ENCODE measurements at regions not wholly inside any gene's neighbourhood (a gene's known extent, or its start where the extent isn't known, plus 50 kb on each side); places are given as distances from the start of the nearest gene placed in this dataset.

- no peak overlapping the region for H3K9ac ChIP-seq (ENCODE audit: low read length)
Observed at GRCh38 chr13:105878119-105878700, 657.3 kb downstream of the EFNB2 start.

GRCh38 chr13:105874814-105875213 is 660.6 kb downstream of the EFNB2 start:
- intact Hi-C loops (cut with micrococcal nuclease) = no loop called here
- Histone ChIP-seq H3K4me1 (ENCODE audit: insufficient read depth, low read length) (no peaks in the 10 kb centered on the region), H3K9ac (ENCODE audit: low read length) (no peak overlapping the region), H3K27me3 (ENCODE audit: low read length) (no peaks in the 10 kb centered on the region), H3K9me2 (replicated peaks; ENCODE audit: low read length) (no peaks in the 10 kb centered on the region), H3K4me3 (ENCODE audit: low read length) (no peak overlapping the region), H3K36me3 (ENCODE audit: low read depth, low read length) (no peaks in the 10 kb centered on the region), H4K20me1 (ENCODE audit: low read length) (no peaks in the 10 kb centered on the region), H3K27ac (ENCODE audit: low read length) (no peak overlapping the region), H2AFZ (ENCODE audit: low read length) (no peak overlapping the region), H3F3A (ENCODE audit: low read length, unreplicated experiment) (no peaks in the 10 kb centered on the region), H3K4me2 (ENCODE audit: low read length) (no peak overlapping the region), H3K9me3 (ENCODE audit: low read length) (no peaks in the 10 kb centered on the region), H3K79me2 (ENCODE audit: low read length) (no peaks in the 10 kb centered on the region)
- BruUV-seq (replicated peaks) = no TSS peak
- ChIA-PET POLR2A (ENCODE audit: unreplicated experiment) (no interaction called here), CTCF (no interaction called here)
- TF ChIP-seq EZH2 (IDR thresholded peaks at IDR 0.05; ENCODE audit: low read length, unreplicated experiment) (no peak), EZH2phosphoT487 (IDR thresholded peaks at IDR 0.05; ENCODE audit: borderline replicate concordance, low read length) (no peak)
- TF ChIP-seq, protein P1, sequence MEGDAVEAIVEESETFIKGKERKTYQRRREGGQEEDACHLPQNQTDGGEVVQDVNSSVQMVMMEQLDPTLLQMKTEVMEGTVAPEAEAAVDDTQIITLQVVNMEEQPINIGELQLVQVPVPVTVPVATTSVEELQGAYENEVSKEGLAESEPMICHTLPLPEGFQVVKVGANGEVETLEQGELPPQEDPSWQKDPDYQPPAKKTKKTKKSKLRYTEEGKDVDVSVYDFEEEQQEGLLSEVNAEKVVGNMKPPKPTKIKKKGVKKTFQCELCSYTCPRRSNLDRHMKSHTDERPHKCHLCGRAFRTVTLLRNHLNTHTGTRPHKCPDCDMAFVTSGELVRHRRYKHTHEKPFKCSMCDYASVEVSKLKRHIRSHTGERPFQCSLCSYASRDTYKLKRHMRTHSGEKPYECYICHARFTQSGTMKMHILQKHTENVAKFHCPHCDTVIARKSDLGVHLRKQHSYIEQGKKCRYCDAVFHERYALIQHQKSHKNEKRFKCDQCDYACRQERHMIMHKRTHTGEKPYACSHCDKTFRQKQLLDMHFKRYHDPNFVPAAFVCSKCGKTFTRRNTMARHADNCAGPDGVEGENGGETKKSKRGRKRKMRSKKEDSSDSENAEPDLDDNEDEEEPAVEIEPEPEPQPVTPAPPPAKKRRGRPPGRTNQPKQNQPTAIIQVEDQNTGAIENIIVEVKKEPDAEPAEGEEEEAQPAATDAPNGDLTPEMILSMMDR (conservative IDR thresholded peaks at IDR 0.05; ENCODE audit: low read depth, low read length) = no peak
- ATAC-seq (no peak), DNase-seq (no peak)

More at GRCh38 chr13:105878119-105878700, 657.3 kb downstream of the EFNB2 start:
- POLR2A ChIA-PET (ENCODE audit: unreplicated experiment) = no interaction called here
- no peak overlapping the region for H3K27ac ChIP-seq (ENCODE audit: low read length)
- H3K4me2 ChIP-seq (ENCODE audit: low read length) = no peak overlapping the region
- CTCF ChIA-PET = no interaction called here
- no peaks in the 10 kb centered on the region for H3K27me3 ChIP-seq (ENCODE audit: low read length)
- H3K9me3 ChIP-seq (ENCODE audit: low read length) = no peaks in the 10 kb centered on the region
- H3K4me3 ChIP-seq (ENCODE audit: low read length) = no peak overlapping the region
- no peaks in the 10 kb centered on the region for H4K20me1 ChIP-seq (ENCODE audit: low read length)
- H3K4me1 ChIP-seq (ENCODE audit: insufficient read depth, low read length) = no peaks in the 10 kb centered on the region
- no TSS peak for BruUV-seq (replicated peaks)
- no peak overlapping the region for H2AFZ ChIP-seq (ENCODE audit: low read length)
- no peaks in the 10 kb centered on the region for H3F3A ChIP-seq (ENCODE audit: low read length, unreplicated experiment)
- intact Hi-C loops (cut with micrococcal nuclease) = no loop called here
- no peaks in the 10 kb centered on the region for H3K36me3 ChIP-seq (ENCODE audit: low read depth, low read length)
- no peaks in the 10 kb centered on the region for H3K9me2 ChIP-seq (replicated peaks; ENCODE audit: low read length)
- DNase-seq (no peak), ATAC-seq (no peak)
- H3K79me2 ChIP-seq (ENCODE audit: low read length) = no peaks in the 10 kb centered on the region
- TF ChIP-seq EZH2phosphoT487 (IDR thresholded peaks at IDR 0.05; ENCODE audit: borderline replicate concordance, low read length) (no peak), EZH2 (IDR thresholded peaks at IDR 0.05; ENCODE audit: low read length, unreplicated experiment) (no peak)
- TF ChIP-seq, protein P1 (conservative IDR thresholded peaks at IDR 0.05; ENCODE audit: low read depth, low read length) = no peak

DNA sequence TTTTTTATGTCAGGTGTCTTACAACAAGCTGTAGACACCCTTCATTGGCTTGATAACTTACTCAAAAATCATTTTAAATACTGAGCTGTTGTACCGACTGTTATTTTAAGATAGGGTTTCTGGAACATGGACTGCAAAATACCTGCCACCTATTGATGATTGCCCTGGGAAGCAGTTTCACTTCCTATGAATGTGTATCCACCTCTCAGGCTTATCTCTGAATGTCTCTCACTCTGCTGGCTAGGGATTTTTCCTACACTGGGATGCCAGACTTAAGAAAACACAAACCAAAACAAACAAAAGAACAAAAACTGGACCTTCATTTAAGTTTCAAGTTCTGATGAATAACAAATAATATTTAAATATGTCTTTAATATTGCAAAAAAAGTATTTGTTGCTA is 663.7 kb downstream of the EFNB2 start:
- BruUV-seq (replicated peaks) = no TSS peak
- CTCF ChIA-PET = no interaction called here

More for the DNA sequence above, 663.7 kb downstream of the EFNB2 start:
- ATAC-seq (no peak), DNase-seq (no peak)
- H3K27ac ChIP-seq (ENCODE audit: low read length) = no peak overlapping the region
- no peaks in the 10 kb centered on the region for H3K79me2 ChIP-seq (ENCODE audit: low read length)
- H3K27me3 ChIP-seq (ENCODE audit: low read length) = no peaks in the 10 kb centered on the region
- intact Hi-C loops (cut with micrococcal nuclease) = no loop called here
- no peak overlapping the region for H3K9ac ChIP-seq (ENCODE audit: low read length)
- H3K36me3 ChIP-seq (ENCODE audit: low read depth, low read length) = no peaks in the 10 kb centered on the region
- no peak overlapping the region for H3K4me3 ChIP-seq (ENCODE audit: low read length)
- no peaks in the 10 kb centered on the region for H3K4me1 ChIP-seq (ENCODE audit: insufficient read depth, low read length)
- no peak overlapping the region for H3K4me2 ChIP-seq (ENCODE audit: low read length)
- POLR2A ChIA-PET (ENCODE audit: unreplicated experiment) = no interaction called here
- H2AFZ ChIP-seq (ENCODE audit: low read length) = no peak overlapping the region
- no peaks in the 10 kb centered on the region for H3K9me3 ChIP-seq (ENCODE audit: low read length)
- TF ChIP-seq EZH2 (IDR thresholded peaks at IDR 0.05; ENCODE audit: low read length, unreplicated experiment) (no peak), EZH2phosphoT487 (IDR thresholded peaks at IDR 0.05; ENCODE audit: borderline replicate concordance, low read length) (no peak)
- TF ChIP-seq, protein P1 (conservative IDR thresholded peaks at IDR 0.05; ENCODE audit: low read depth, low read length) = no peak
- no peaks in the 10 kb centered on the region for H3K9me2 ChIP-seq (replicated peaks; ENCODE audit: low read length)
- no peaks in the 10 kb centered on the region for H4K20me1 ChIP-seq (ENCODE audit: low read length)
- H3F3A ChIP-seq (ENCODE audit: low read length, unreplicated experiment) = no peaks in the 10 kb centered on the region
